Ascending aorta (tissue), 2 donors: ENCODE measurements at regions not wholly inside any gene's neighbourhood (a gene's known extent, or its start where the extent isn't known, plus 50 kb on each side); places are given as distances from the start of the nearest gene placed in this dataset.
"Not testable (repeated sequence)": the region's sequence is repeated elsewhere in the genome, so short reads cannot be mapped to it uniquely, and the experiment has no call there.

ENCODE experiments used
- DNase-seq, 2 donors: peaks; one replicate each; pipeline ENCODE4 v3.0.0-alpha.2; 2019; ENCODE audit warnings: low spot score in 2 of 2
- H3K27ac ChIP-seq, 2 donors: fragments of 200-600 bp; sonication (generic); one replicate each; pipeline ENCODE4 v1.5.1; 2016 to 2017; ENCODE audit warnings: mild to moderate bottlenecking in 1 of 2
- H3K27me3 ChIP-seq: fragments of 200-600 bp; sonication (generic); one replicate; pipeline ENCODE4 v1.5.1; 2017
- H3K36me3 ChIP-seq, 2 donors: fragments of 200-600 bp; sonication (generic); one replicate each; pipeline ENCODE4 v1.5.1; 2016
- H3K4me1 ChIP-seq, 2 donors: fragments of 200-600 bp; sonication (generic); one replicate each; pipeline ENCODE4 v1.5.1; 2016 to 2017; ENCODE audit warnings: mild to moderate bottlenecking in 1 of 2
- H3K4me3 ChIP-seq, 2 donors: fragments of 200-600 bp; sonication (generic); one replicate each; pipeline ENCODE4 v1.5.1; 2016 to 2017; ENCODE audit warnings: mild to moderate bottlenecking in 1 of 2
- H3K9me3 ChIP-seq, 2 donors: fragments of 200-600 bp; sonication (generic); one replicate each; pipeline ENCODE4 v1.5.1; 2016
- intact Hi-C: fragments of 100-400 bp; cut with DNase I; formaldehyde crosslinking; loops from one replicate; pipeline ENCODE4 v1.15.1; 2023
- TF ChIP-seq, protein P1 (sequence below), 3 experiments: fragments of 200-600 bp in 2 of 3; fragments of 450-650 bp in 1 of 3; sonication (generic) in 2 of 3; IDR thresholded peaks; one replicate each; pipeline ENCODE4 v1.5.1; 2016 to 2019; ENCODE audit warnings: antibody characterized with exemption in 3 of 3, mild to moderate bottlenecking in 1 of 3, moderate library complexity in 1 of 3

DNA sequence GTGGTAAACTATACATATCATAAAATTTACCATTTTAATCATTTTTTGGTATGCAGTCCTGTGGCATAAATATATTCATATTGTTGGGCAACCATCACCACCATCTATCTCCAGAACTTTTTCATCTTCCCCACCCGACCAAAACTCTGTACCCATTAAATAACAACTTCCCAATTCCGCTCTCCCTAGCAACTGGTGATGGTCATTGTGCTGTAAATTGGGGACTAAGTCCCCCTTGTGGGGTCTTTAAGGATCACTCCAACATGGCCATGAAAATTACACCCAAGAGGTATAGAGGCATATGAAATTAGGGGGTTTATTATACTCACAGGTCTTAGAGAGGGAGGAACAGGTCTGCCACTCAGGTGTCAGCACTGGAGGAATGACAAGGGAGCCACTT, 57.4 kb upstream of the NKD1 start:
- Histone ChIP-seq H3K27me3 (no peaks in the 10 kb centered on the region), H3K4me1 (no peaks in the 10 kb centered on the region), H3K4me3 (no peak overlapping the region), H3K9me3 (no peaks in the 10 kb centered on the region), H3K36me3 (no peaks in the 10 kb centered on the region), H3K27ac (no peak overlapping the region)
- TF ChIP-seq, protein P1, sequence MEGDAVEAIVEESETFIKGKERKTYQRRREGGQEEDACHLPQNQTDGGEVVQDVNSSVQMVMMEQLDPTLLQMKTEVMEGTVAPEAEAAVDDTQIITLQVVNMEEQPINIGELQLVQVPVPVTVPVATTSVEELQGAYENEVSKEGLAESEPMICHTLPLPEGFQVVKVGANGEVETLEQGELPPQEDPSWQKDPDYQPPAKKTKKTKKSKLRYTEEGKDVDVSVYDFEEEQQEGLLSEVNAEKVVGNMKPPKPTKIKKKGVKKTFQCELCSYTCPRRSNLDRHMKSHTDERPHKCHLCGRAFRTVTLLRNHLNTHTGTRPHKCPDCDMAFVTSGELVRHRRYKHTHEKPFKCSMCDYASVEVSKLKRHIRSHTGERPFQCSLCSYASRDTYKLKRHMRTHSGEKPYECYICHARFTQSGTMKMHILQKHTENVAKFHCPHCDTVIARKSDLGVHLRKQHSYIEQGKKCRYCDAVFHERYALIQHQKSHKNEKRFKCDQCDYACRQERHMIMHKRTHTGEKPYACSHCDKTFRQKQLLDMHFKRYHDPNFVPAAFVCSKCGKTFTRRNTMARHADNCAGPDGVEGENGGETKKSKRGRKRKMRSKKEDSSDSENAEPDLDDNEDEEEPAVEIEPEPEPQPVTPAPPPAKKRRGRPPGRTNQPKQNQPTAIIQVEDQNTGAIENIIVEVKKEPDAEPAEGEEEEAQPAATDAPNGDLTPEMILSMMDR (IDR thresholded peaks at IDR 0.05): no peak
- no peak for DNase-seq
- intact Hi-C loops: loop anchor here (10.0 kb wide), 1 partner anchor 336 kb away; the partner anchor contains the start of gene TENT4B

DNA sequence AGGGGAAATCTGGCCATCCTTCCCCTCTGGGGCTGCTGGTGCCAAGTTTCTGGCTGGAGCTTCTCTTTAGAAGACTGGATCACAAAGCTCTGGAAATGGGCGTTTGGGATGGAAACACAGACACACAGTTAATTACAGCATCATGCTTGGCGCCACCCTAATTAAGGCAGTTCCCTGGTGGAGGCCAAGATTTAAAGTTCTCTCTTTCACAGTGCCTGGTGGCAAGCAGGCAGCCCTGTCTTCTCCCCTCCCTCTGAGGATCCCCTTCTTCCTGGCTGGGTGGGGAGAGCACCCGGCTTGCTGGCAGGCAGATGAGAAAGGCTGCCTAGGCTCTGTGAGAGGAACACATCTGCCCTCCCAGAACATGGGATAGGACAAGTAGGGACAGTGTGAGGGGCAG, 59.0 kb upstream of the NKD1 start:
- Histone ChIP-seq H3K4me1 (no peaks in the 10 kb centered on the region), H3K27me3 (no peaks in the 10 kb centered on the region), H3K27ac (no peak overlapping the region), H3K9me3 (no peaks in the 10 kb centered on the region), H3K36me3 (no peaks in the 10 kb centered on the region), H3K4me3 (no peak overlapping the region)
- intact Hi-C loops: no loop called here
- no peak for DNase-seq
- TF ChIP-seq, protein P1 (IDR thresholded peaks at IDR 0.05): no peak

DNA sequence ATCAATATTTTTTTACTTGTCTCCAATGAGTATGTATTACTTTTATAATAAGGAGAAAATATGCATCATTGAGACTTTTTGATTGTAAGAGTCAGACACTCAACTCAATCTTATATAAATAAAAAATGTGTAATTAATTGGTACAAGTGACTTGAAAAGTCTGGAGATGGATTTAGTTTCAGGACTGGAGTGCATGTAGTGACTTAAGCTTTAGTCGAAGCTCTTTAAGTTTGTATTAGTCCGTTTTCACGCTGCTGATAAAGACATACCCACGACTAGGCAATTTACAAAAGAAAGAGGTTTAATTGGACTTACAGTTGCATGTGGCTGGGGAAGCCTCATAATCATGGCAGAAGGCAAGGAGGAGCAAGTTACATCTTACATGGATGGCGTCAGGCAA, 60.7 kb upstream of the NKD1 start:
- Histone ChIP-seq H3K4me3 (no peak overlapping the region), H3K36me3 (no peaks in the 10 kb centered on the region), H3K27ac (no peak overlapping the region), H3K4me1 (no peaks in the 10 kb centered on the region), H3K27me3 (no peaks in the 10 kb centered on the region), H3K9me3 (no peaks in the 10 kb centered on the region)
- intact Hi-C loops: no loop called here
- TF ChIP-seq, protein P1 (IDR thresholded peaks at IDR 0.05): no peak
- no peak for DNase-seq

DNA sequence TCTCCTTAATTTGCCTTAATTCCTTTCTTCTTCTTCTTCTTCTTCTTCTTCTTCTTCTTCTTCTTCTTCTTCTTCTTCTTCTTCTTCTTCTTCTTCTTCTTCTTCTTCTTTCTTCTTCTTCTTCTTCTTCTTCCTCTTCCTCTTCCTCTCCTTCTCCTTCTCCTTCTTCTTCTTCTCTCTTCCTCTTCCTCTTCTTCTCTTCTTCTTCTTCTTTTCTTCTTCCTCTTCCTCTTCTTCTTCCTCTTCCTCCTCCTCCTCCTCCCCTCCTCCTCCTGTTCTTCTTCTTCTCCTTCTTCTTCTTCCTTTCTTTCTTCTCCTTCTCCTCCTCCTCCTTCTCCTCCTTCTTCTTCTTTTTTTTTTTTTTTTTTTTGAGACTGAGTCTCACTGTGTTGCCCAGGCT, 62.0 kb upstream of the NKD1 start:
- H3K4me3 ChIP-seq, intact Hi-C loops, H3K27me3 ChIP-seq, H3K27ac ChIP-seq, H3K4me1 ChIP-seq, H3K9me3 ChIP-seq, DNase-seq, H3K36me3 ChIP-seq: not testable (repeated sequence)

DNA sequence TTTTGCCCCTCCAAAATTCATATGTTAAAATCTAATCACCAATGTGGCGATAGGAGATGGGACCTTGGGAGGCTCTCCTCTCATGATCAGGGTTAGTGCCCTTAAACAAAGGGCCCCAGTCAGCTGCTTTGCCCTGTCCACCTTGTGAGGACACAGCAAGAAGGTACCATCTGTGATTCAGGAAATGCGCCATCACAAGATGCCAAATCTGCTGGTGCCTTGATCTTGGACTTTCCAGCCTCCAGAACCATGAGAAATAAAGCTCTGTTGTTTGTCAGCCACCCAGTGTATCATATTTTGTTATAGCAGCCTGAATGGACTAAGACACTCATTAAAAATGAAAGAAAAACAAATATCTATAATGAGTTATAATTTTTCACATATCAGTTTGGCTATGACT, 63.0 kb upstream of the NKD1 start:
- TF ChIP-seq, protein P1 (IDR thresholded peaks at IDR 0.05): no peak
- Histone ChIP-seq H3K27me3 (no peaks in the 10 kb centered on the region), H3K9me3 (no peaks in the 10 kb centered on the region), H3K27ac (no peak overlapping the region), H3K4me1 (no peaks in the 10 kb centered on the region), H3K4me3 (no peak overlapping the region), H3K36me3 (no peaks in the 10 kb centered on the region)
- DNase-seq: no peak
- intact Hi-C loops: no loop called here

GRCh38 chr16:50482271-50482670, 65.9 kb upstream of the NKD1 start:
- DNase-seq: no peak
- intact Hi-C loops: no loop called here
- no peaks in the 10 kb centered on the region for H3K36me3 ChIP-seq
- no peaks in the 10 kb centered on the region for H3K4me1 ChIP-seq
- no peak overlapping the region for H3K4me3 ChIP-seq
- no peaks in the 10 kb centered on the region for H3K9me3 ChIP-seq
- H3K27ac ChIP-seq: no peak overlapping the region
- TF ChIP-seq, protein P1 (IDR thresholded peaks at IDR 0.05): no peak
- H3K27me3 ChIP-seq: no peaks in the 10 kb centered on the region
